Stimulated activated naive CD4-positive, alpha-beta T cell (primary cell): ENCODE measurements at regions not wholly inside any gene's neighbourhood (a gene's known extent, or its start where the extent isn't known, plus 50 kb on each side); places are given as distances from the start of the nearest gene placed in this dataset.

Experiments
- DNase-seq, 6 experiments: peaks; one replicate each; lab custom pipeline; 2025; lab: John Stamatoyannopoulos, UW

- DNase-seq: no peak
These were observed 165.5 kb upstream of the HAAO start for GRCh38 chr2:42957861-42958301.

GRCh38 chr2:42957109-42957860 is 164.9 kb upstream of the HAAO start:
- DNase-seq: no peak

- no peak for DNase-seq
These were observed 162.0 kb upstream of the HAAO start for GRCh38 chr2:42954227-42954962.

- no peak for DNase-seq
These were observed 160.8 kb upstream of the HAAO start for GRCh38 chr2:42953216-42953615.

- DNase-seq: no peak
These were observed 159.0 kb upstream of the HAAO start for GRCh38 chr2:42951263-42951938.

- DNase-seq: no peak
These were observed 156.7 kb upstream of the HAAO start for GRCh38 chr2:42949125-42949524.

- DNase-seq: no peak
These were observed 155.6 kb upstream of the HAAO start for GRCh38 chr2:42947809-42948600.

GRCh38 chr2:42944779-42945415 is 152.5 kb upstream of the HAAO start:
- DNase-seq: no peak

- DNase-seq: no peak
These were observed 150.7 kb upstream of the HAAO start for GRCh38 chr2:42942990-42943493.

GRCh38 chr2:42942214-42942989 is 150.0 kb upstream of the HAAO start:
- DNase-seq: no peak

- no peak for DNase-seq
These were observed 149.3 kb upstream of the HAAO start for GRCh38 chr2:42941633-42942176.

- no peak for DNase-seq
These were observed 147.2 kb upstream of the HAAO start for GRCh38 chr2:42939411-42940206.

GRCh38 chr2:42938671-42939370 is 146.4 kb upstream of the HAAO start:
- DNase-seq: no peak

GRCh38 chr2:42937171-42937875 is 144.9 kb upstream of the HAAO start:
- DNase-seq: no peak

- DNase-seq: no peak
These were observed 143.6 kb upstream of the HAAO start for GRCh38 chr2:42935692-42936671.

- no peak for DNase-seq
These were observed 142.3 kb upstream of the HAAO start for GRCh38 chr2:42934580-42935186.
